WTC11 (cell line): ENCODE measurements at regions not wholly inside any gene's neighbourhood (a gene's known extent, or its start where the extent isn't known, plus 50 kb on each side); places are given as distances from the start of the nearest gene placed in this dataset.

Experiments used
- ATF1 ChIP-seq: sonication (generic); formaldehyde crosslinking; IDR thresholded peaks from 2 replicates; pipeline ENCODE4 v1.8.1; 2023; ENCODE audit warnings: mild to moderate bottlenecking, moderate library complexity, missing genetic modification reagents
- TP53 ChIP-seq: sonication (generic); formaldehyde crosslinking; IDR thresholded peaks from 2 replicates; pipeline ENCODE4 v1.8.1; 2023; ENCODE audit warnings: mild to moderate bottlenecking, missing genetic modification reagents
- TF ChIP-seq, protein P1 (sequence below): sonication (generic); formaldehyde crosslinking; IDR thresholded peaks from 2 replicates; pipeline ENCODE4 v1.8.1; 2022; ENCODE audit warnings: missing genetic modification reagents, borderline replicate concordance
- TF ChIP-seq, protein P2 (sequence below): sonication (generic); formaldehyde crosslinking; IDR thresholded peaks from 2 replicates; pipeline ENCODE4 v1.8.0; 2023; ENCODE audit warnings: missing genetic modification reagents

DNA sequence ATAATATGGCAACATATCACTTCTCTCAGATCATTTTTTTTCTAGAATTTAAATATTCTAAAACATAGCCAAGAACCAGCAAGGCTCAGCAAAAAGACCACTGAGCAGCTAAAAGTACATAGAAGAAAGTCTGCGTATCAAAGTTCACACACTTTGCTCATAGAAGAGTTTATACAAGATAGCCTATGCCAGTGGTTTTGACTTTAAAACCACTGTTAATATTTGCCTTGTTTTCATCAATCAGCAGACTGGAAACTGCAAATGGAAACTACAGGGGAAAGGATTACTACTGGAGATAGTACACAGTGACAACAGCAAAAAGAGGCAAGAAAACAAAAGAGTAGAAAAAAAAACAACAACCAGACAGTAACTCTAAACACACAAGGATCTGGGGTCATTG is 483.3 kb downstream of the ZSWIM6 start:
- TF ChIP-seq ATF1 (CRISPR knock-in tag) (no peak), TP53 (CRISPR knock-in tag) (no peak)
- TF ChIP-seq, protein P1, sequence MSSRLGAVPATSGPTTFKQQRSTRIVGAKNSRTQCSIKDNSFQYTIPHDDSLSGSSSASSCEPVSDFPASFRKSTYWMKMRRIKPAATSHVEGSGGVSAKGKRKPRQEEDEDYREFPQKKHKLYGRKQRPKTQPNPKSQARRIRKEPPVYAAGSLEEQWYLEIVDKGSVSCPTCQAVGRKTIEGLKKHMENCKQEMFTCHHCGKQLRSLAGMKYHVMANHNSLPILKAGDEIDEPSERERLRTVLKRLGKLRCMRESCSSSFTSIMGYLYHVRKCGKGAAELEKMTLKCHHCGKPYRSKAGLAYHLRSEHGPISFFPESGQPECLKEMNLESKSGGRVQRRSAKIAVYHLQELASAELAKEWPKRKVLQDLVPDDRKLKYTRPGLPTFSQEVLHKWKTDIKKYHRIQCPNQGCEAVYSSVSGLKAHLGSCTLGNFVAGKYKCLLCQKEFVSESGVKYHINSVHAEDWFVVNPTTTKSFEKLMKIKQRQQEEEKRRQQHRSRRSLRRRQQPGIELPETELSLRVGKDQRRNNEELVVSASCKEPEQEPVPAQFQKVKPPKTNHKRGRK: no peak
- TF ChIP-seq, protein P2, sequence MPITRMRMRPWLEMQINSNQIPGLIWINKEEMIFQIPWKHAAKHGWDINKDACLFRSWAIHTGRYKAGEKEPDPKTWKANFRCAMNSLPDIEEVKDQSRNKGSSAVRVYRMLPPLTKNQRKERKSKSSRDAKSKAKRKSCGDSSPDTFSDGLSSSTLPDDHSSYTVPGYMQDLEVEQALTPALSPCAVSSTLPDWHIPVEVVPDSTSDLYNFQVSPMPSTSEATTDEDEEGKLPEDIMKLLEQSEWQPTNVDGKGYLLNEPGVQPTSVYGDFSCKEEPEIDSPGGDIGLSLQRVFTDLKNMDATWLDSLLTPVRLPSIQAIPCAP: no peak
